HAP-1 (cell line): ENCODE measurements at regions not wholly inside any gene's neighbourhood (a gene's known extent, or its start where the extent isn't known, plus 50 kb on each side); places are given as distances from the start of the nearest gene placed in this dataset.

Source experiments
- DNase-seq, 2 experiments: peaks; one replicate each; pipeline ENCODE4 v3.0.0-alpha.2; 2016 to 2020; ENCODE audit warnings: low spot score in 2 of 2
- H3K27me3 ChIP-seq: fragments of 250-450 bp; sonication (Bioruptor Pico); 2 replicates; pipeline ENCODE4 v1.5.1; 2020; ENCODE audit warnings: low read depth, mild to moderate bottlenecking, moderate library complexity
- H3K36me3 ChIP-seq: fragments of 250-450 bp; sonication (Bioruptor Pico); replicated peaks from 2 replicates; pipeline ENCODE4 v1.5.1; 2020; ENCODE audit warnings: mild to moderate bottlenecking
- H3K4me1 ChIP-seq: fragments of 250-450 bp; sonication (Bioruptor Pico); 2 replicates; pipeline ENCODE4 v1.5.1; 2020; ENCODE audit warnings: mild to moderate bottlenecking
- H3K4me3 ChIP-seq: fragments of 250-450 bp; sonication (Bioruptor Pico); 2 replicates; pipeline ENCODE4 v1.5.1; 2020; ENCODE audit warnings: mild to moderate bottlenecking, moderate library complexity
- H3K9me3 ChIP-seq: fragments of 250-450 bp; sonication (Bioruptor Pico); 2 replicates; pipeline ENCODE4 v1.5.1; 2020; ENCODE audit warnings: mild to moderate bottlenecking, moderate library complexity
- in situ Hi-C: fragments of 300-500 bp; cut with MboI; formaldehyde crosslinking; loops from 3 replicates; pipeline ENCODE4 v1.14.3; 2020; ENCODE audit warnings: low sequenced_read_pairs, inconsistent platforms, mixed read lengths

GRCh38 chr5:164394686-164395194, 889.3 kb downstream of the MAT2B start:
- Histone ChIP-seq H3K36me3 (no peaks in the 10 kb centered on the region), H3K4me1 (no peaks in the 10 kb centered on the region), H3K27me3 (no peaks in the 10 kb centered on the region; the same call in 1 of the 2 replicates), H3K4me3 (no peak overlapping the region), H3K9me3 (no peaks in the 10 kb centered on the region)
- DNase-seq, result no peak
- in situ Hi-C loops, result no loop called here

GRCh38 chr5:164412531-164412930, 907.1 kb downstream of the MAT2B start:
- no peak for DNase-seq
- Histone ChIP-seq H3K36me3 (no peaks in the 10 kb centered on the region), H3K9me3 (no peaks in the 10 kb centered on the region), H3K27me3 (no peaks in the 10 kb centered on the region), H3K4me3 (no peak overlapping the region), H3K4me1 (no peaks in the 10 kb centered on the region)
- in situ Hi-C loops, result no loop called here

GRCh38 chr5:164420161-164420560, 914.7 kb downstream of the MAT2B start:
- Histone ChIP-seq H3K4me1 (no peaks in the 10 kb centered on the region), H3K9me3 (no peaks in the 10 kb centered on the region), H3K4me3 (no peak overlapping the region), H3K27me3 (no peaks in the 10 kb centered on the region), H3K36me3 (no peaks in the 10 kb centered on the region)
- in situ Hi-C loops, result no loop called here
- no peak for DNase-seq

- no peak overlapping the region for H3K4me3 ChIP-seq
- no peaks in the 10 kb centered on the region for H3K4me1 ChIP-seq
- DNase-seq, result peak in 1 of 2 experiments; percentile 11
- H3K36me3 ChIP-seq, result no peaks in the 10 kb centered on the region
- no peaks in the 10 kb centered on the region for H3K9me3 ChIP-seq
- in situ Hi-C loops, result no loop called here
- H3K27me3 ChIP-seq, result no peaks in the 10 kb centered on the region
Observed at GRCh38 chr5:164422400-164422799, 917.0 kb downstream of the MAT2B start.

- H3K36me3 ChIP-seq, result no peaks in the 10 kb centered on the region
- H3K27me3 ChIP-seq, result no peaks in the 10 kb centered on the region
- H3K9me3 ChIP-seq, result no peaks in the 10 kb centered on the region
- in situ Hi-C loops, result no loop called here
- no peak overlapping the region for H3K4me3 ChIP-seq
- no peak for DNase-seq
- H3K4me1 ChIP-seq, result no peaks in the 10 kb centered on the region
Observed at GRCh38 chr5:164431634-164432304, 926.4 kb downstream of the MAT2B start.

GRCh38 chr5:164433106-164433870, 927.9 kb downstream of the MAT2B start:
- no peak overlapping the region for H3K4me3 ChIP-seq
- H3K9me3 ChIP-seq, result no peaks in the 10 kb centered on the region
- DNase-seq, result no peak
- H3K27me3 ChIP-seq, result no peaks in the 10 kb centered on the region
- H3K36me3 ChIP-seq, result no peaks in the 10 kb centered on the region
- no peaks in the 10 kb centered on the region for H3K4me1 ChIP-seq
- in situ Hi-C loops, result no loop called here

- in situ Hi-C loops, result no loop called here
- Histone ChIP-seq H3K4me3 (no peak overlapping the region), H3K4me1 (no peaks in the 10 kb centered on the region), H3K36me3 (no peaks in the 10 kb centered on the region), H3K9me3 (no peaks in the 10 kb centered on the region), H3K27me3 (no peaks in the 10 kb centered on the region)
- no peak for DNase-seq
Observed at GRCh38 chr5:164435576-164435975, 930.2 kb downstream of the MAT2B start.

- no peaks in the 10 kb centered on the region for H3K27me3 ChIP-seq
- H3K36me3 ChIP-seq, result no peaks in the 10 kb centered on the region
- H3K9me3 ChIP-seq, result no peaks in the 10 kb centered on the region
- H3K4me3 ChIP-seq, result no peak overlapping the region
- no peak for DNase-seq
- no peaks in the 10 kb centered on the region for H3K4me1 ChIP-seq
- in situ Hi-C loops, result no loop called here
Observed at GRCh38 chr5:164439799-164440198, 934.4 kb downstream of the MAT2B start.

GRCh38 chr5:164449460-164449859, 944.0 kb downstream of the MAT2B start:
- in situ Hi-C loops, result no loop called here
- no peaks in the 10 kb centered on the region for H3K27me3 ChIP-seq
- no peaks in the 10 kb centered on the region for H3K4me1 ChIP-seq
- H3K9me3 ChIP-seq, result no peaks in the 10 kb centered on the region
- no peak overlapping the region for H3K4me3 ChIP-seq
- DNase-seq, result no peak
- no peaks in the 10 kb centered on the region for H3K36me3 ChIP-seq

- Histone ChIP-seq H3K4me1 (no peaks in the 10 kb centered on the region), H3K9me3 (no peaks in the 10 kb centered on the region), H3K36me3 (no peaks in the 10 kb centered on the region), H3K27me3 (no peaks in the 10 kb centered on the region), H3K4me3 (no peak overlapping the region)
- in situ Hi-C loops, result no loop called here
- DNase-seq, result no peak
Observed at GRCh38 chr5:164466033-164466432, 960.6 kb downstream of the MAT2B start.

- no peaks in the 10 kb centered on the region for H3K4me1 ChIP-seq
- in situ Hi-C loops, result no loop called here
- no peaks in the 10 kb centered on the region for H3K27me3 ChIP-seq
- H3K36me3 ChIP-seq, result no peaks in the 10 kb centered on the region
- no peak overlapping the region for H3K4me3 ChIP-seq
- no peak for DNase-seq
- H3K9me3 ChIP-seq, result no peaks in the 10 kb centered on the region
Observed at GRCh38 chr5:164470312-164470711, 964.9 kb downstream of the MAT2B start.

GRCh38 chr5:164472165-164472564, 966.7 kb downstream of the MAT2B start:
- H3K36me3 ChIP-seq, result no peaks in the 10 kb centered on the region
- in situ Hi-C loops, result no loop called here

GRCh38 chr5:164475339-164475977, 970.0 kb downstream of the MAT2B start:
- Histone ChIP-seq H3K9me3 (no peaks in the 10 kb centered on the region), H3K4me3 (no peak overlapping the region), H3K4me1 (no peaks in the 10 kb centered on the region), H3K27me3 (no peaks in the 10 kb centered on the region), H3K36me3 (no peaks in the 10 kb centered on the region)
- in situ Hi-C loops, result loop anchor here (25.0 kb wide), 2 partner anchors 438 to 913 kb away; no protein-coding TSS in a partner anchor
- DNase-seq, result no peak

More at GRCh38 chr5:164472165-164472564, 966.7 kb downstream of the MAT2B start:
- H3K27me3 ChIP-seq, result no peaks in the 10 kb centered on the region
- no peaks in the 10 kb centered on the region for H3K4me1 ChIP-seq
- no peak for DNase-seq
- H3K9me3 ChIP-seq, result no peaks in the 10 kb centered on the region
- H3K4me3 ChIP-seq, result no peak overlapping the region

- no peak overlapping the region for H3K4me3 ChIP-seq
- no peaks in the 10 kb centered on the region for H3K36me3 ChIP-seq
- H3K4me1 ChIP-seq, result no peaks in the 10 kb centered on the region
- no peak for DNase-seq
- in situ Hi-C loops, result loop anchor here (25.0 kb wide), 2 partner anchors 444 to 919 kb away; no protein-coding TSS in a partner anchor
- no peaks in the 10 kb centered on the region for H3K9me3 ChIP-seq
- H3K27me3 ChIP-seq, result no peaks in the 10 kb centered on the region
Observed at GRCh38 chr5:164481270-164481669, 975.9 kb downstream of the MAT2B start.
